ENCODE measurements at regions not wholly inside any gene's neighbourhood (a gene's known extent, or its start where the extent isn't known, plus 50 kb on each side); places are given as distances from the start of the nearest gene placed in this dataset.
A peak's percentile ranks its signal among the peaks of the same experiment; 100 is the strongest.

GRCh38 chr1:2907051-2907450, 105.6 kb upstream of the TTC34 start:
- H3K4me1 Mint-ChIP-seq (ENCODE audit: low read depth in 2 of 2), result no peaks in the 10 kb centered on the region
- DNase-seq, result no peak

GRCh38 chr1:2908081-2908480, 106.6 kb upstream of the TTC34 start:
- H3K9me3 Mint-ChIP-seq, result no peaks in the 10 kb centered on the region
- no peak overlapping the region for H3K27ac Mint-ChIP-seq
- ATAC-seq (replicated peaks) (no peak), DNase-seq (no peak)
- no peaks in the 10 kb centered on the region for H3K36me3 Mint-ChIP-seq (ENCODE audit: insufficient read depth)
- H3K4me1 Mint-ChIP-seq (ENCODE audit: low read depth in 2 of 2), result no peaks in the 10 kb centered on the region
- H3K27me3 Mint-ChIP-seq, result peaks cover 5 to 18% of the 10 kb centered on the region in 2 donors
- no peak overlapping the region for H3K4me3 Mint-ChIP-seq

More at GRCh38 chr1:2907051-2907450, 105.6 kb upstream of the TTC34 start:
- H3K27me3 Mint-ChIP-seq, result peaks cover 5 to 28% of the 10 kb centered on the region in 2 donors
- H3K9me3 Mint-ChIP-seq, result no peaks in the 10 kb centered on the region
- H3K36me3 Mint-ChIP-seq (ENCODE audit: insufficient read depth), result no peaks in the 10 kb centered on the region
- no peak overlapping the region for H3K27ac Mint-ChIP-seq
- H3K4me3 Mint-ChIP-seq, result no peak overlapping the region
- no peak for ATAC-seq (replicated peaks)

GRCh38 chr1:2908561-2908960, 107.1 kb upstream of the TTC34 start:
- Mint-ChIP-seq H3K36me3 (ENCODE audit: insufficient read depth) (no peaks in the 10 kb centered on the region), H3K4me3 (no peak overlapping the region), H3K27me3 (peaks cover 5 to 13% of the 10 kb centered on the region in 2 donors), H3K9me3 (no peaks in the 10 kb centered on the region), H3K4me1 (ENCODE audit: low read depth in 2 of 2) (no peaks in the 10 kb centered on the region), H3K27ac (no peak overlapping the region)
- ATAC-seq (replicated peaks) (no peak), DNase-seq (no peak)

GRCh38 chr1:2909797-2910196, 108.3 kb upstream of the TTC34 start:
- no peaks in the 10 kb centered on the region for H3K4me1 Mint-ChIP-seq (ENCODE audit: low read depth in 2 of 2)
- no peaks in the 10 kb centered on the region for H3K36me3 Mint-ChIP-seq (ENCODE audit: insufficient read depth)
- H3K9me3 Mint-ChIP-seq, result no peaks in the 10 kb centered on the region
- DNase-seq (no peak), ATAC-seq (replicated peaks) (no peak)
- no peak overlapping the region for H3K27ac Mint-ChIP-seq
- H3K4me3 Mint-ChIP-seq, result no peak overlapping the region
- peaks cover 5 to 9% of the 10 kb centered on the region in 2 donors for H3K27me3 Mint-ChIP-seq

GRCh38 chr1:2910211-2910610, 108.7 kb upstream of the TTC34 start:
- ATAC-seq (replicated peaks), result no peak
- H3K36me3 Mint-ChIP-seq (ENCODE audit: insufficient read depth), result no peaks in the 10 kb centered on the region
- peaks cover 0 to under 1% of the 10 kb centered on the region in 2 donors for H3K9me3 Mint-ChIP-seq

GRCh38 chr1:2911421-2912178, 109.7 kb upstream of the ACTRT2 start:
- no peaks in the 10 kb centered on the region for H3K4me1 Mint-ChIP-seq (ENCODE audit: low read depth in 2 of 2)
- H3K36me3 Mint-ChIP-seq (ENCODE audit: insufficient read depth), result peaks cover 4% of the 10 kb centered on the region
- H3K27ac Mint-ChIP-seq, result no peak overlapping the region
- H3K27me3 Mint-ChIP-seq, result peaks cover 5 to 9% of the 10 kb centered on the region in 2 donors
- H3K9me3 Mint-ChIP-seq, result peaks cover 4 to 10% of the 10 kb centered on the region in 2 donors
- no peak overlapping the region for H3K4me3 Mint-ChIP-seq
- ATAC-seq (replicated peaks) (no peak), DNase-seq (no peak)

More at GRCh38 chr1:2910211-2910610, 108.7 kb upstream of the TTC34 start:
- DNase-seq, result no peak
- no peak overlapping the region for H3K27ac Mint-ChIP-seq
- no peak overlapping the region for H3K4me3 Mint-ChIP-seq
- peaks cover 5 to 9% of the 10 kb centered on the region in 2 donors for H3K27me3 Mint-ChIP-seq
- H3K4me1 Mint-ChIP-seq (ENCODE audit: low read depth in 2 of 2), result no peaks in the 10 kb centered on the region

GRCh38 chr1:2912424-2913061, 108.7 kb upstream of the ACTRT2 start:
- peaks cover 4% of the 10 kb centered on the region for H3K36me3 Mint-ChIP-seq (ENCODE audit: insufficient read depth)
- H3K4me3 Mint-ChIP-seq, result no peak overlapping the region
- peaks cover 2 to 3% of the 10 kb centered on the region in 2 donors for H3K27me3 Mint-ChIP-seq
- DNase-seq, result no peak
- ATAC-seq (replicated peaks), result peak; percentile 21
- H3K27ac Mint-ChIP-seq, result no peak overlapping the region
- H3K4me1 Mint-ChIP-seq (ENCODE audit: low read depth in 2 of 2), result no peaks in the 10 kb centered on the region
- peaks cover 4 to 10% of the 10 kb centered on the region in 2 donors for H3K9me3 Mint-ChIP-seq

GRCh38 chr1:2913091-2913490, 108.2 kb upstream of the ACTRT2 start:
- no peak overlapping the region for H3K27ac Mint-ChIP-seq

GRCh38 chr1:2914702-2915101, 106.6 kb upstream of the ACTRT2 start:
- no peak overlapping the region for H3K27ac Mint-ChIP-seq
- DNase-seq (no peak), ATAC-seq (replicated peaks) (no peak)
- no peaks in the 10 kb centered on the region for H3K4me1 Mint-ChIP-seq (ENCODE audit: low read depth in 2 of 2)
- H3K9me3 Mint-ChIP-seq, result peaks cover 4 to 10% of the 10 kb centered on the region in 2 donors
- H3K4me3 Mint-ChIP-seq, result no peak overlapping the region
- peaks cover 4% of the 10 kb centered on the region for H3K36me3 Mint-ChIP-seq (ENCODE audit: insufficient read depth)
- H3K27me3 Mint-ChIP-seq, result no peaks in the 10 kb centered on the region

More at GRCh38 chr1:2913091-2913490, 108.2 kb upstream of the ACTRT2 start:
- Mint-ChIP-seq H3K4me1 (ENCODE audit: low read depth in 2 of 2) (no peaks in the 10 kb centered on the region), H3K27me3 (no peaks in the 10 kb centered on the region), H3K9me3 (peaks cover 4 to 10% of the 10 kb centered on the region in 2 donors), H3K36me3 (ENCODE audit: insufficient read depth) (peaks cover 4% of the 10 kb centered on the region), H3K4me3 (no peak overlapping the region)
- no peak for ATAC-seq (replicated peaks)
- DNase-seq, result no peak

GRCh38 chr1:2916153-2916552, 105.1 kb upstream of the ACTRT2 start:
- ATAC-seq (replicated peaks), result no peak
- Mint-ChIP-seq H3K9me3 (peaks cover 4 to 10% of the 10 kb centered on the region in 2 donors), H3K36me3 (ENCODE audit: insufficient read depth) (peaks cover 4% of the 10 kb centered on the region), H3K4me1 (ENCODE audit: low read depth in 2 of 2) (no peaks in the 10 kb centered on the region), H3K27ac (no peak overlapping the region), H3K4me3 (no peak overlapping the region), H3K27me3 (no peaks in the 10 kb centered on the region)
- no peak for DNase-seq

GRCh38 chr1:2916706-2917105, 104.6 kb upstream of the ACTRT2 start:
- Mint-ChIP-seq H3K4me3 (no peak overlapping the region), H3K9me3 (peaks cover 4 to 10% of the 10 kb centered on the region in 2 donors), H3K27ac (no peak overlapping the region), H3K36me3 (ENCODE audit: insufficient read depth) (peaks cover 4% of the 10 kb centered on the region), H3K27me3 (no peaks in the 10 kb centered on the region), H3K4me1 (ENCODE audit: low read depth in 2 of 2) (no peaks in the 10 kb centered on the region)
- ATAC-seq (replicated peaks) (no peak), DNase-seq (no peak)

GRCh38 chr1:2917284-2917683, 104.0 kb upstream of the ACTRT2 start:
- Mint-ChIP-seq H3K4me3 (no peak overlapping the region), H3K27ac (no peak overlapping the region), H3K9me3 (peaks cover 4 to 10% of the 10 kb centered on the region in 2 donors), H3K4me1 (ENCODE audit: low read depth in 2 of 2) (no peaks in the 10 kb centered on the region), H3K27me3 (no peaks in the 10 kb centered on the region), H3K36me3 (ENCODE audit: insufficient read depth) (peaks cover 4% of the 10 kb centered on the region)
- ATAC-seq (replicated peaks) (no peak), DNase-seq (no peak)

- Mint-ChIP-seq H3K27ac (no peak overlapping the region), H3K9me3 (peaks cover 4 to 10% of the 10 kb centered on the region in 2 donors), H3K36me3 (ENCODE audit: insufficient read depth) (peaks cover 4% of the 10 kb centered on the region), H3K4me1 (ENCODE audit: low read depth in 2 of 2) (no peaks in the 10 kb centered on the region), H3K27me3 (peaks cover 0 to 7% of the 10 kb centered on the region in 2 donors), H3K4me3 (no peak overlapping the region)
- DNase-seq, result no peak
- no peak for ATAC-seq (replicated peaks)
These were observed 102.8 kb upstream of the ACTRT2 start for GRCh38 chr1:2918441-2918840.

- no peak for DNase-seq
- H3K27ac Mint-ChIP-seq, result no peak overlapping the region
- peaks cover 4 to 10% of the 10 kb centered on the region in 2 donors for H3K9me3 Mint-ChIP-seq
- H3K4me1 Mint-ChIP-seq (ENCODE audit: low read depth in 2 of 2), result no peaks in the 10 kb centered on the region
- H3K27me3 Mint-ChIP-seq, result peaks cover 4 to 16% of the 10 kb centered on the region in 2 donors
- H3K4me3 Mint-ChIP-seq, result no peak overlapping the region
- no peak for ATAC-seq (replicated peaks)
- peaks cover 4% of the 10 kb centered on the region for H3K36me3 Mint-ChIP-seq (ENCODE audit: insufficient read depth)
These were observed 101.4 kb upstream of the ACTRT2 start for GRCh38 chr1:2919841-2920240.

Data from effector memory CD8-positive, alpha-beta T cell (primary cell).